Keratinocyte (primary cell): ENCODE measurements at regions not wholly inside any gene's neighbourhood (a gene's known extent, or its start where the extent isn't known, plus 50 kb on each side); places are given as distances from the start of the nearest gene placed in this dataset.

Experiments used
- CTCF ChIP-seq, 3 experiments: IDR thresholded peaks in 1 of 3; conservative IDR thresholded peaks in 1 of 3; optimal IDR thresholded peaks in 1 of 3; 2 replicates in 2 of 3; 3 replicates in 1 of 3; pipeline versions ENCODE3 to v1.5.1; 2011; ENCODE audit warnings: low read length in 3 of 3, mild to moderate bottlenecking in 3 of 3, moderate library complexity in 2 of 3, control low read depth in 1 of 3, inconsistent platforms in 1 of 3; ENCODE audit not compliant: insufficient read depth in 2 of 3; ENCODE audit errors: extremely low read depth in 1 of 3
- EZH2 ChIP-seq: IDR thresholded peaks from one replicate; pipeline ENCODE4 v1.6.1; 2012; ENCODE audit warnings: inconsistent platforms, mild to moderate bottlenecking, low read length, moderate library complexity

GRCh38 chr10:36375107-36375506 is 733.0 kb upstream of the FZD8 start:
- TF ChIP-seq CTCF (optimal IDR thresholded peaks at IDR 0.05 in 1 of 3, IDR thresholded peaks at IDR 0.05 in 1 of 3, conservative IDR thresholded peaks at IDR 0.05 in 1 of 3; ENCODE audit: extremely low read depth in 1 of 3, insufficient read depth in 2 of 3, low read length in 3 of 3) (no peak), EZH2 (no peak)
